SJSA1 (cell line): ENCODE measurements at regions not wholly inside any gene's neighbourhood (a gene's known extent, or its start where the extent isn't known, plus 50 kb on each side); places are given as distances from the start of the nearest gene placed in this dataset.
"Not testable (repeated sequence)": the region's sequence is repeated elsewhere in the genome, so short reads cannot be mapped to it uniquely, and the experiment has no call there.

ENCODE experiments used
- DNase-seq, 2 experiments: peaks; one replicate each; pipeline ENCODE4 v3.0.0-alpha.2; 2015 to 2020; ENCODE audit warnings: low spot score in 2 of 2, low read depth in 1 of 2
- H3K27ac ChIP-seq: fragments of 250-450 bp; sonication (Bioruptor Pico); 2 replicates; pipeline ENCODE4 v1.5.1; 2020; ENCODE audit warnings: mild to moderate bottlenecking, moderate library complexity
- H3K27me3 ChIP-seq: fragments of 250-450 bp; sonication (Bioruptor Pico); replicated peaks from 2 replicates; pipeline ENCODE4 v1.5.1; 2020; ENCODE audit warnings: mild to moderate bottlenecking, moderate library complexity
- H3K36me3 ChIP-seq: fragments of 250-450 bp; sonication (Bioruptor Pico); 2 replicates; pipeline ENCODE4 v1.5.1; 2020; ENCODE audit warnings: mild to moderate bottlenecking
- H3K4me1 ChIP-seq: fragments of 250-450 bp; sonication (Bioruptor Pico); replicated peaks from 2 replicates; pipeline ENCODE4 v1.6.1; 2021; ENCODE audit warnings: mild to moderate bottlenecking
- H3K4me3 ChIP-seq: fragments of 250-450 bp; sonication (Bioruptor Pico); 2 replicates; pipeline ENCODE4 v1.5.1; 2020; ENCODE audit warnings: mild to moderate bottlenecking
- H3K9me3 ChIP-seq: fragments of 250-450 bp; sonication (Bioruptor Pico); replicated peaks from 2 replicates; pipeline ENCODE4 v1.5.1; 2020; ENCODE audit warnings: mild to moderate bottlenecking

- Histone ChIP-seq H3K27me3 (no peaks in the 10 kb centered on the region), H3K36me3 (no peaks in the 10 kb centered on the region), H3K4me1 (peaks cover 3% of the 10 kb centered on the region; the same call in 1 of the 2 replicates), H3K27ac (no peak overlapping the region), H3K4me3 (no peak overlapping the region), H3K9me3 (no peaks in the 10 kb centered on the region)
- DNase-seq, result no peak
Observed at GRCh38 chr6:150490586-150490985, 109.1 kb upstream of the PLEKHG1 start.

- Histone ChIP-seq H3K9me3 (no peaks in the 10 kb centered on the region), H3K27ac (no peak overlapping the region), H3K4me3 (no peak overlapping the region), H3K4me1 (peaks cover 3% of the 10 kb centered on the region; the same call in 1 of the 2 replicates), H3K36me3 (no peaks in the 10 kb centered on the region), H3K27me3 (no peaks in the 10 kb centered on the region)
- no peak for DNase-seq
Observed at GRCh38 chr6:150491131-150491810, 108.4 kb upstream of the PLEKHG1 start.

GRCh38 chr6:150491811-150492172 is 107.9 kb upstream of the PLEKHG1 start:
- Histone ChIP-seq H3K27me3 (no peaks in the 10 kb centered on the region), H3K36me3 (no peaks in the 10 kb centered on the region), H3K9me3 (no peaks in the 10 kb centered on the region), H3K4me1 (peaks cover 3% of the 10 kb centered on the region; the same call in 1 of the 2 replicates), H3K4me3 (no peak overlapping the region), H3K27ac (no peak overlapping the region)
- no peak for DNase-seq

- Histone ChIP-seq H3K9me3 (no peaks in the 10 kb centered on the region), H3K4me3 (no peak overlapping the region), H3K27me3 (no peaks in the 10 kb centered on the region), H3K36me3 (no peaks in the 10 kb centered on the region), H3K27ac (no peak overlapping the region), H3K4me1 (peaks cover 3% of the 10 kb centered on the region; the same call in 1 of the 2 replicates)
- no peak for DNase-seq
Observed at GRCh38 chr6:150492507-150492906, 107.2 kb upstream of the PLEKHG1 start.

GRCh38 chr6:150492941-150493340 is 106.7 kb upstream of the PLEKHG1 start:
- Histone ChIP-seq H3K4me3 (no peak overlapping the region), H3K27ac (no peak overlapping the region), H3K27me3 (no peaks in the 10 kb centered on the region), H3K4me1 (peaks cover 3% of the 10 kb centered on the region; the same call in 1 of the 2 replicates), H3K36me3 (no peaks in the 10 kb centered on the region), H3K9me3 (no peaks in the 10 kb centered on the region)
- peak; percentile 26 to 52 for DNase-seq

GRCh38 chr6:150493552-150493951 is 106.1 kb upstream of the PLEKHG1 start:
- H3K36me3 ChIP-seq, H3K4me1 ChIP-seq, H3K4me3 ChIP-seq, H3K27me3 ChIP-seq, H3K9me3 ChIP-seq, DNase-seq, H3K27ac ChIP-seq: not testable (repeated sequence)

GRCh38 chr6:150494241-150494640 is 105.4 kb upstream of the PLEKHG1 start:
- Histone ChIP-seq H3K4me1 (peaks cover 3% of the 10 kb centered on the region; the same call in 1 of the 2 replicates), H3K4me3 (no peak overlapping the region), H3K27ac (no peak overlapping the region), H3K36me3 (no peaks in the 10 kb centered on the region), H3K27me3 (no peaks in the 10 kb centered on the region), H3K9me3 (no peaks in the 10 kb centered on the region)
- DNase-seq, result no peak

GRCh38 chr6:150495126-150495525 is 104.6 kb upstream of the PLEKHG1 start:
- Histone ChIP-seq H3K4me1 (peaks cover 3% of the 10 kb centered on the region; the same call in 1 of the 2 replicates), H3K27ac (no peak overlapping the region), H3K36me3 (no peaks in the 10 kb centered on the region), H3K4me3 (no peak overlapping the region), H3K9me3 (no peaks in the 10 kb centered on the region), H3K27me3 (no peaks in the 10 kb centered on the region)
- no peak for DNase-seq

GRCh38 chr6:150496629-150497028 is 103.1 kb upstream of the PLEKHG1 start:
- peaks cover 3% of the 10 kb centered on the region; the same call in 1 of the 2 replicates for H3K4me1 ChIP-seq
- no peaks in the 10 kb centered on the region for H3K9me3 ChIP-seq
- H3K4me3 ChIP-seq, result no peak overlapping the region
- no peaks in the 10 kb centered on the region for H3K27me3 ChIP-seq
- H3K27ac ChIP-seq, result no peak overlapping the region
- DNase-seq, result no peak
- no peaks in the 10 kb centered on the region for H3K36me3 ChIP-seq

GRCh38 chr6:150499882-150500312 is 99.8 kb upstream of the PLEKHG1 start:
- Histone ChIP-seq H3K27ac (no peak overlapping the region), H3K36me3 (no peaks in the 10 kb centered on the region), H3K4me3 (no peak overlapping the region), H3K4me1 (no peaks in the 10 kb centered on the region), H3K27me3 (no peaks in the 10 kb centered on the region), H3K9me3 (no peaks in the 10 kb centered on the region)
- no peak for DNase-seq

- H3K27ac ChIP-seq, H3K4me3 ChIP-seq, DNase-seq, H3K4me1 ChIP-seq, H3K9me3 ChIP-seq, H3K36me3 ChIP-seq, H3K27me3 ChIP-seq: not testable (repeated sequence)
Observed at GRCh38 chr6:150500568-150500967, 99.1 kb upstream of the PLEKHG1 start.

- H3K27me3 ChIP-seq, result no peaks in the 10 kb centered on the region
- DNase-seq, result no peak
Observed at GRCh38 chr6:150503041-150503440, 96.6 kb upstream of the PLEKHG1 start.

GRCh38 chr6:150503586-150504339 is 95.9 kb upstream of the PLEKHG1 start:
- Histone ChIP-seq H3K4me3 (no peak overlapping the region), H3K4me1 (no peaks in the 10 kb centered on the region), H3K36me3 (no peaks in the 10 kb centered on the region), H3K27me3 (no peaks in the 10 kb centered on the region), H3K27ac (no peak overlapping the region), H3K9me3 (no peaks in the 10 kb centered on the region)
- DNase-seq, result no peak

More at GRCh38 chr6:150503041-150503440, 96.6 kb upstream of the PLEKHG1 start:
- Histone ChIP-seq H3K36me3 (no peaks in the 10 kb centered on the region), H3K9me3 (no peaks in the 10 kb centered on the region), H3K27ac (no peak overlapping the region), H3K4me1 (no peaks in the 10 kb centered on the region), H3K4me3 (no peak overlapping the region)

- not testable (repeated sequence) for H3K9me3 ChIP-seq, H3K27me3 ChIP-seq, H3K4me3 ChIP-seq, H3K36me3 ChIP-seq, DNase-seq, H3K4me1 ChIP-seq, H3K27ac ChIP-seq
Observed at GRCh38 chr6:150507361-150507760, 92.3 kb upstream of the PLEKHG1 start.
